Stimulated activated CD4-positive, alpha-beta T cell treated with anti-CD3 and anti-CD28 coated beads, Interleukin-1b, Interleukin-23, amount 100 ng/mL, for 1 hour (primary cell): ENCODE measurements at regions not wholly inside any gene's neighbourhood (a gene's known extent, or its start where the extent isn't known, plus 50 kb on each side); places are given as distances from the start of the nearest gene placed in this dataset.

Experiments
- DNase-seq, 2 donors: peaks; one replicate each; pipeline ENCODE4 v3.0.0-alpha.2; 2020; ENCODE audit warnings: low read depth in 2 of 2

GRCh38 chr7:118079369-118079768 lies 104.6 kb upstream of the LSM8 start:
- DNase-seq = no peak

GRCh38 chr7:118080947-118081346 lies 103.0 kb upstream of the LSM8 start:
- DNase-seq = peak in 1 of 2 donors; percentile 17

- no peak for DNase-seq
These were observed 101.5 kb upstream of the LSM8 start for GRCh38 chr7:118082506-118082905.

DNA sequence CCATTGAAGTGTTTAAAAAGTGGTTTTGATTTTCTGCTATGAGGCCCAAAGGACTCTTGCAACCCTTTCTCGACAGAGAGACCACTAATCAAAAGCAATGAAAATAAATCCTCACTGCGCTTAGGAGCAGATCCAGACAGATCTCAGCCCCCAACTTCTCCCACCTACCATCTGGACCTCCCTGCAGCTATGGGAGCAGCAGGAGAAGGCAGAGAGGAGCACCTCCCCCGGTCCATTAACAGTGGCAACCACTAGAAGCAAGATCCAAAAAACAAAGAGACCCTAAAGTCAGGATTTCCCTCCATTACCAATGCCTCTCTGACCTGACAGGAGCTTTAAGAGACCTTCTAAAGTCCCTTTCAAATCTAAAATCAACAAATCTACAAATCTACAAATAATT lies 99.0 kb upstream of the LSM8 start:
- no peak for DNase-seq

- DNase-seq = no peak
These were observed 96.8 kb upstream of the LSM8 start for GRCh38 chr7:118087126-118087525.

DNA sequence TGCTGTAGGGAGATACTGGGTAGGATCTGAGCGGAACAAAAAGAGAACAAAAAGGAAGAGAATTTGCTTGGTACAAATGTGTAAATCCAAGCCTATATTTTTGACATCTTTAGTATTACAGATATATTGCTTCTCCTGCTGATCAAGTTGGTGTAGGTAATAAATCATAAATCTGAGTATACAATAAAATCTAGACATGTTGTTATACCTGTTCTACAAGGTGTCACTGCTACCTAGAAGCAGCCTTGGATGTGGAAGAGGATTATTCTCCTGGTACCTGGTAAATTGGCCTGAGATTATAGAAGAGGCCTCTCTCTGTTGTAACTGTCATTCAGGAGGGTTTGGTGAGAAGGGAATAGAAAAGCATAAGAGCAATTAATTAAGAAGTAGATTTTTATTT lies 89.9 kb upstream of the LSM8 start:
- DNase-seq = no peak

DNA sequence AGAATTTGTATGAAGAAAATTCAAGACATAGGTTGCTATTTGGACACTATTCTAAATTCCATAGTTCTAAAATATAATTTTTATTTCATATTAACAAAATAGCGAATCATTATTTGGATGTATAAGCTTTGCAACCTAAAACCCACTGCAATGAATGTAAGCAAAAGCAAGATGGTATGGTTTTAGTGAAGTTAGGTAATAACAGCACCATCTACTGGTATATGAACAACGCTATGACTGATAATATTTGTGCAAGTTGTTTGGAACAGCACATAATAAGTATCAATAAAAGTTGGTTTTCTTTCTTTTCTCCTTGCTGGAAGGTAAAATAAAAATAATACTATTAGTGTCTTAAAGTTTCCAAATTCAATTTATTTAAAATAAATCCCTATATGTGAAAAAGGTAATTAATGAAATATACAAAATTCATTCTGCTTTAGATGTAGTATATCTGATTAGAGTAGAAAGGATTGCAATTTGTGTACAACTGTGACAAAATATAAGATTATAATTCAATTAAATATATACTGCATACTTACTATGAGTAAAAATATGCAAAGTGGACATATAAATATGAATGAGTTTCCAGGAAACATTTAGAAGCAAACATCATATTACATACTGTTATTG lies 79.0 kb upstream of the LSM8 start:
- DNase-seq = no peak

DNA sequence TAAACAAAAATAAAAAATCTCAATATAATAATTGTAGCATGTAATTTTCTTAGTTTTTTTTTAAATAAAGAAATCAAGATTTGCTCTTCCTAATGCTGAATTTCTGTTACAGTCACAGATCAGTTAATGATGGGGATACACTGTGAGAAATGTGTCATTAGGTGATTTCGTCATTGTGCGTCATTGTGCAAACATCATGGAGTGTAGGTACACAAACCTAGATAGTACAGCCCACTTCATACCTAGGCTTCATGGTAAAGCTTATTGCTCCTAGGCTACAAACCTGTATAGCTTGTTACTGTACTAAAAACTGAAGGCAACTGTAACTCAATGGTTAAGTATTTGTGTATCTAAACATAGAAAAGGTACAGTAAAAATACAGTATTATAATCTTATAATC lies 74.4 kb upstream of the LSM8 start:
- DNase-seq = no peak

- DNase-seq = no peak
These were observed 73.6 kb upstream of the LSM8 start for GRCh38 chr7:118110178-118110925.

DNA sequence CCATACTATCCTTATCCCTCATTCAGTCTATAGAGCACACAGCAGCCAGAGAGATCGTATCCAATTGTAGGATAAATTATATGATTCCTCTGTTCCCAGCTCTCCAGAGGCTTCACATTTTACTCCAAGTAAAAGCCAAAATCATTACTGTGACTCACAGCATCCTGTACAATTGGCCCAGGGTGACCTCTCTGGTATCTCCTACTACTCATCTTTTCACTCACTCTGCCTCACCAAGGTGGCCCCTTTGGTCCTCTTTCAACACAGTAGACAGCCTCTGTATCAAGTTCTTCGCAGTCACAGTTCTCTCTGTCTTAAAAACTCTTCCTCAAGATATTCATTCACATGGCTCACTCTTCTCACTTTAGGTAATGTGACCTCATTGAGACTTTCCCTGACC lies 72.6 kb upstream of the LSM8 start:
- DNase-seq = no peak

- DNase-seq = no peak
These were observed 69.8 kb upstream of the LSM8 start for GRCh38 chr7:118114175-118114574.

GRCh38 chr7:118129041-118129795 lies 54.7 kb upstream of the LSM8 start:
- DNase-seq = no peak

- no peak for DNase-seq
These were observed 51.2 kb upstream of the LSM8 start for GRCh38 chr7:118132764-118133163.
